ENCODE measurements at regions not wholly inside any gene's neighbourhood (a gene's known extent, or its start where the extent isn't known, plus 50 kb on each side); places are given as distances from the start of the nearest gene placed in this dataset.

DNA sequence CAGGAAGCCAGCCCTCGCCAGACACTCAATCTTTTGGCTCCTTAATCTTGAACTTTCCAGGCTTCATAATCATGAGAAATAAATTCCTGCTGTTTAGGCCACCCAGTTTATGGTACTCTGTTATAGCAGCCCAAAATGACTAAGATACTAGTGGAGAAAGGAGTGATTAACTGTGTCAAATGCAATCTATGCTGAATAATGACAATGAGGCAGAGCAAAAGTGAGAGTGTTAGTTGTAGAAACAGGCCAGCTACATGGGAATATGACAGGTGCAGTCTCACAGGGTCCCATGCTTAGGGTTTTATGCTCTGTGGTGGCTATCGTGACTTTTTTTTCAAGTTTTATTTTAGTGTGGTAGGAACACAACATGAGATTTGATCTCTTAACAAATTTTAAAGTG lies 888.8 kb downstream of the TTLL7 start:
- TF ChIP-seq, protein P1, sequence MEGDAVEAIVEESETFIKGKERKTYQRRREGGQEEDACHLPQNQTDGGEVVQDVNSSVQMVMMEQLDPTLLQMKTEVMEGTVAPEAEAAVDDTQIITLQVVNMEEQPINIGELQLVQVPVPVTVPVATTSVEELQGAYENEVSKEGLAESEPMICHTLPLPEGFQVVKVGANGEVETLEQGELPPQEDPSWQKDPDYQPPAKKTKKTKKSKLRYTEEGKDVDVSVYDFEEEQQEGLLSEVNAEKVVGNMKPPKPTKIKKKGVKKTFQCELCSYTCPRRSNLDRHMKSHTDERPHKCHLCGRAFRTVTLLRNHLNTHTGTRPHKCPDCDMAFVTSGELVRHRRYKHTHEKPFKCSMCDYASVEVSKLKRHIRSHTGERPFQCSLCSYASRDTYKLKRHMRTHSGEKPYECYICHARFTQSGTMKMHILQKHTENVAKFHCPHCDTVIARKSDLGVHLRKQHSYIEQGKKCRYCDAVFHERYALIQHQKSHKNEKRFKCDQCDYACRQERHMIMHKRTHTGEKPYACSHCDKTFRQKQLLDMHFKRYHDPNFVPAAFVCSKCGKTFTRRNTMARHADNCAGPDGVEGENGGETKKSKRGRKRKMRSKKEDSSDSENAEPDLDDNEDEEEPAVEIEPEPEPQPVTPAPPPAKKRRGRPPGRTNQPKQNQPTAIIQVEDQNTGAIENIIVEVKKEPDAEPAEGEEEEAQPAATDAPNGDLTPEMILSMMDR (IDR thresholded peaks at IDR 0.05) = no peak
- no peak for TF ChIP-seq EZH2phosphoT487 (IDR thresholded peaks at IDR 0.05)
